ENCODE measurements at regions not wholly inside any gene's neighbourhood (a gene's known extent, or its start where the extent isn't known, plus 50 kb on each side); places are given as distances from the start of the nearest gene placed in this dataset.
"Not testable (repeated sequence)": the region's sequence is repeated elsewhere in the genome, so short reads cannot be mapped to it uniquely, and the experiment has no call there.

DNA sequence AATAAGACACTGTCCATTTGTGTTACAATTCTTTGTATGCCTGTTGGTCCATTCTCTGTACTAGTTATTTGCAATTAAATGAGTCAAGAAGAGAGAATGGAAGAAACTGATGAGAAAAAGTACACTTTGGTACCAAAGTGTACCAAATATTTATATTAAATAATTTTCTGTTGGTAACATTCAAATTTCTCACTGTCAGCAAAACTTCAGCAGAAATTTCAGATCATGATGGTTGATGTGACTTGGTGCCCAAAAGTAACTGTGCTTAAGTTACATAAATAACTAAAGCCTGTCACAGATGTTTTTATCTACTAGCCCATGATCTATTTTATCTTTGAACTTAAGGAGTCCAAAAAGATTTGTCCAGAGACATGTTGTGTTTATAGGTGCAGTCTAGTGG is 274.4 kb upstream of the CXADR start:
- CTCF ChIA-PET, result no interaction called here

DNA sequence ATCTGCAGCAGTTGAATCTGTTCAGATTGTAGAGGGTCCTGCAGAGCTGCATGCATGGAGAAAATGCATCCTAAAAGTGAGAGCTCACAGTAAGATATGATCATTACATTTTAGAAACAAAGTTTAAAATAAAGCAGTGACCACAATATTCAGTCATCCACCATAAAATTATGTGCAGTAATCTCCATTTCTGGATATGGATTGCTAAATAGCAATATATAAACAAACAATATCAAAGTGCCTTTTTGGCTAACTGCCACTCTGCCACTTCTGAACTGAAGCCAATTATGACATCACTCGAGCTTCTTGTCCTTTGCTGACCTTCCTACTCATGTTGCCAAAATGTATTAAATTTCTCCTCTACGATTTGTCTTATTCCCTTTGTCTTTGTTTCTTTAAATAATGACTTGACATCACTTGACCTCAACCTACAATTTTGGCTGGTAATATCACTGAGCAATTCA is 262.0 kb upstream of the CXADR start:
- POLR2A ChIA-PET, result no interaction called here
- CTCF ChIA-PET, result no interaction called here

More for the DNA sequence above, 274.4 kb upstream of the CXADR start:
- POLR2A ChIA-PET, result no interaction called here

DNA sequence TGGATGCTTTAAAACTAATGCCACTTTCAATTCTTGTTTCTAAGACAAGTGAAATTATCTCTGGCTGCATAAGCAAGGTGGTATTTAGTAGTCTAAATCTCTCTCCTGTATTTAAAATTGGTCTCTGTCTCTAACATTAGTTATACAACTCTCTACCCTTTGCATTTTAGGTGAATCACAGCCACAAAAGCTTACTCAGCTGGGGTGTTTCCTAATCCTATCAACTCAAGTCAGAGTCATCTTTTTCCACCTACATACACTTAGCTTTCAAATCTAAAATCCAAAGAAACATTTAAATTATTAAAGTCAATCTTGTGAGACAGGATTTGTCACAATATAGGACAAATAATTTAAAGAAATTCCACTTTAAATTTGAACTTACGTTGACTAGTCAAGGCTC is 255.1 kb upstream of the CXADR start:
- ChIA-PET CTCF (no interaction called here), POLR2A (no interaction called here)

DNA sequence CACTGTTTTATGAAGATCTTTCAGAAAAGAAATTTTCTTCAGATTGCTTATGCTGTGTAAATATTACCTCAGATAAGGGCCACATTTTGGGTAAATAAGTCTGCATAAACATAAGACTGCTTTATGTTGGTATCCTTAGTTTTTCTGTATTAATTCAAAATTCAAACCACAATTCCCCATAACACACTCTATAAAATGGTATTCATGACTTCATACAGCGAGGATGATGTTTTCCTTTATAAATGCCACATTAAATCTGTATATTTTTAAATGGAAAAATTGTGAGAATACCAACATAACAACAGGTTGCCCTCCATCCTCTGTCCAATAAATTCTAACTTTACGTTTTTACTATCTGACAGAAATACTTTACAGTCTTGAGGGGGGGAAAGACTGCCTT is 248.7 kb upstream of the CXADR start:
- ChIA-PET POLR2A (no interaction called here), CTCF (no interaction called here)

DNA sequence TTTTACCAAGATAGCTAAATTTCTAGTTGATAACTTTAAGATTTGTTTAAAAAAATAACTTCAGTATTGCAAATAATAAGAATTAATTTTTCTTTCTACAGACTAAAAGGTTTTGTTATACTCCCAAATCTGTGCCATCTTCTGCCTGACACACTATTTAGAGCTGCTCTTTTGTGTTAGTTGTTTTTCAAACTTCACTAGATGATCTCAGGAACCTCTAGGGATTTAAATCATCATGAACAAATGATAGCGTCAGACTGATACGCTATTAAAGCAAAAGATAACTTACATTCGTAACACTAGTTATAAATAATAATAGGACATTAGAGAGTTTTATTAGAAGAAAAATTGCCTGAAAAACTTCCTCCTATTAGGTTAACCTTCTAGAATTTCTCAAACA is 243.1 kb upstream of the CXADR start:
- CTCF ChIA-PET, result no interaction called here
- POLR2A ChIA-PET, result no interaction called here

DNA sequence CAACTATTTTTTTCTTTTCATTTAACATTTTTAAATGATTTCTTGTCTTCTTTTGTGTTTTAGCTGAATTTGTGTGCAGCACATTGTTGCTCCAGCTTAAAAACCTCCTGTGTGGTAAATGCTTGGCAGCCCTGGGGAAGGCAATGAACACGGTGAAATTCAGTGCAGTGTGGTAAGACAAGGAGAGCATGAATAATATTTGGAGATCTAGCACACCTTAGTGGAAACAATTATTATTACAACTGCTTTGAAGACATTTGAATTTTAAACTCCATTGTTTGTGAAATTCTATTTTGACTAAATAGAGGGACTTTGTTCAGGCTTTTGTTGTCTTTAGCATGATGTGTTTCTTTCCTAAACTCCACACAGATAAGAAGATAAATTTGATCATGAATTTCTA is 242.6 kb upstream of the CXADR start:
- POLR2A ChIA-PET, result no interaction called here

DNA sequence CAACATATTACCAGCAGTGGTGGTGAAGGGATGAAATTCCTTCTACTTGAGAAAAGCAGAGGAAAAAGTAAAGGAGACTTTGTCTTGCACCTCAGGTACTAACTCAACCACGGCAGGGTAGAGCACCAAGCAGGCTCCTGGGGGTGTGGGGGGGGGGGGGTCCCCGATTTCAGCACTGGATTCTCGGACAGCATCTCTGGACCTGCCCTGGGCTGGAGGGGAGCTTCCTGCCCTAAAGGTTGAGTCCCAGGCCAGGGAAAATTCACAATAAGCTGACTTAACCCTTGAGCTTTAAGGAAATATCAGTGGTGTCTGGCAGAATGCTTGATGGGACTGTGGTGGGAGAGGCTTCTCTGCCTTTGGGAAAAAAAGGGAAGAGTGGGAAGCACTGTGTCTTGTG is 233.2 kb upstream of the CXADR start:
- POLR2A ChIA-PET, result no interaction called here
- CTCF ChIA-PET, result no interaction called here

More for the DNA sequence above, 242.6 kb upstream of the CXADR start:
- CTCF ChIA-PET, result no interaction called here

DNA sequence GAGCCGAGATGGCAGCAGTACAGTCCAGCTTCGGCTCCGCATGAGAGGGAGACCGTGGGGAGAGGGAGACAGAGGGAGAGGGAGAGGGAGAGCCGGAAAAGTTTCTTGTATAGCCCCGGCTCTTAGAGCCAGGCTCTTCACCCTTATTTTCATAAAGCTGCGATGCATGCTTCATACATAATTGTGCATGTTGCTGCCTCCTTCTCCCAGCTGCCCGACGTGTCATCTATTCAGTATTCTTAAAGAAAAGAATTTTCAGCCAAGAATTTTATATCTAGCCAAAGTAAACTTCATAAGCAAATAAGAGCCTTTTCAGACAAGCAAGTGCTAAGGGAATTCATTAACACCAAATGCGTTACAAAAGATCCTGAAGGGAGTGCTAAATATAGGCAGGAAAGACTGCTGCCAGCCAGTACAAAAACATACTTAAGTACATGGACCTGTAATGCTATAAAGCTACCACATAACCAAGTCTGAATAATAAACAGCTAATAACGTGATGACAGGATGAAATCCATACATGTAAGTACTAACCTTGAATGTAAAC is 219.8 kb upstream of the CXADR start:
- CTCF ChIA-PET, POLR2A ChIA-PET: not testable (repeated sequence)

DNA sequence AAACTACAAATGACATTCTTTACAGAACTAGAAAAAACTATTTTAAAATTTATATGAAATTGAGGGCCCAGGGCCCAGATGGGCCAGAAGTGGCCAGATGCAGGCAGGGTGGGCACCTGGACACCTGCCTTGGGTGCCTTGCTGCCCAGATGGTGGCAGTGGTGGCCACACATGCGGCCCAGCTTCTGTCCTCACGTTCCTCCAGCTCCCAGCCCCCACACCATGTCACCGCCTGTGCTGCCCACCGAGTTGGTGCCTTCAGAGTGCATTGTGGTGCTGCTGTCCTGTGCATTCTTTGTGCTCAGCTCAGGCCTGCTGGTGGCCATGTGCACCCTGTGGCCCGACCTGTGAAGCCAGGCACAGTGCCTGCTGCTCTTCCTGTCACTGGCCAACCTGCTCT is 216.8 kb upstream of the CXADR start:
- ChIA-PET POLR2A (no interaction called here), CTCF (no interaction called here)

DNA sequence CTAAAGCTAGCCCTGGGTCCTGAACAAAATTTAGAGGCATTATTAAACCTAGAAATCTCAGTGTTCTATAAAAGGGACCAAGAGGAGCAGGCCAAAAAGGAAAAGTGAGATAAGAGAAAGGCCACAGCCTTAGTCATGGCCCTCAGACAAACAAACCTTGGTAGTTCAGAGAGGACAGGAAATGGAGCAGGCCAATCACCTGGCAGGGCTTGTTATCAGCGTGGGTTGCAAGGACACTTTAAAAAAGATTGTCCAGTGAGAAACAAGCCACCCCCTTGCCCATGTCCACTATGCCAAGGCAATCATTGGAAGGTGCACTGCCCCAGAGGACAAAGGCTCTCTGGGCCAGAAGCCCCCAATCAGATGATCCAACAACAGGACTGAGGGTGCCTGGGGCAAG is 213.3 kb upstream of the CXADR start:
- CTCF ChIA-PET, POLR2A ChIA-PET: not testable (repeated sequence)

DNA sequence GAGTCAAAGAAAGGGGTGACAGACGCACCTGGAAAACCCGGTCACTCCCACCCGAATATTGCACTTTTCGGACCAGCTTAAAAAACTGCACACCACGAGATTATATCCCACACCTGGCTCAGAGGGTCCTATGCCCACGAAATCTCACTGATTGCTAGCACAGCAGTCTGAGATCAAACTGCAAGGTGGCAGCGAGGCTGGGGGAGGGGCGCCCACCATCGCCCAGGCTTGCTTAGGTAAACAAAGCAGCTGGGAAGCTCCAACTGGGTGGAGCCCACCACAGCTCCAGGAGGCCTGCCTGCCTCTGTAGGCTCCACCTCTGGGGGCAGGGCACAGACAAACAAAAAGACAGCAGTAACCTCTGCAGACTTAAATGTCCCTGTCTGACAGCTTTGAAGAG is 185.1 kb upstream of the CXADR start:
- CTCF ChIA-PET, POLR2A ChIA-PET: not testable (repeated sequence)

DNA sequence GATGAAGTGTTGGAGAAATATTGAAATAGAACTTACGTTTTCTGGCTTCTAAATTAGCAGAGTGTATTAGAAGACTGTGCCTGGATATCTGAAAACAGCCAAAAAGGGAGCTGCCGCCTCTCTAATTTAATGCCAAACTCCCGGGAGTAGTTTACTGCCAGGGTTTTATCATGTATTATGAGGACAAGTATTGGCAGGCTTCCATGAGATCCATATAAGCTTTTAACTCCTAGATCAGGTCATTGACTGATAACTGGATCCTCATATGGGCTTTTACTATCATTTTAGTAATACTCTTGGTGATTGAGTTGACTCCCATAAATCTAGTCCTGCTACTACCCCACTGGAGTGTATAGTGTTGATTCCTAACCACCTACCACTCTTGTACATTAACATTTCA is 178.4 kb upstream of the CXADR start:
- ChIA-PET CTCF (no interaction called here), POLR2A (no interaction called here)

DNA sequence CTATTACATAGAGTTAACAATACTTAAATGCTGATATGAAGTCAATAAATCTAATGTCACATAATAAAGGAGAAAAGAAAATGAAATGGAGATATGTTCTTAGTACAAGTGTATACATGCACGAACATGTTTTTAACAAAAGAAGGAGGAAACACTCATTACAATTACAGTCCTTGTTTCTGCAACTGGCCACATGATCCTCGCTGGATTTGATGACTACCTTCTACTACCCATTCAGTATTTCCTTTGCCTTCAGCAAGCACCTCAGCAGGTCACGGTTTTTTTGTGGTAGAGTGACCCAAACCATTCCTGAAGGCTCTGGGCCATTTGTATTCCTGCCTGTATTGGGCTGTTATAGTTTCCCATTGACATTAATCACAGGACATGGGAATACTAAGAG is 172.8 kb upstream of the CXADR start:
- ChIA-PET POLR2A (no interaction called here), CTCF (no interaction called here)

DNA sequence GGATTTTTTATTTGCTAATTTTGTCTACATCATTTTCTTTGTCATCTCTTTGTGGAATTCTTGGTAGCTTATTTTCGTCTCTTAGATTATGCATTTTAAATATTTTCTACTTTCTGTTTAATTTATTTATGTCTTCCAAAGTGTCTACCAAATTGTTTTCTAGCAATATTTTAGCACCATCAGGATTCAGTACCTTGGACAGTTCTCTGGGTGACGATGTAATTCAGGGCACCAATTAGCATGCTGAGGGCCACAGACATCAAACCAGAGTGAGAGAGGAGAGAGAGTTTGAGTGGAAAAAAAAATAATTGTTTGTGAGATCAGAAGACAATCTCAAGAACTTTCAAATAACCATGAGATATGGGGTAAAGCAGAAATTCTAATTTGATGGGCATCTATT is 169.8 kb upstream of the CXADR start:
- ChIA-PET POLR2A (no interaction called here), CTCF (no interaction called here)

DNA sequence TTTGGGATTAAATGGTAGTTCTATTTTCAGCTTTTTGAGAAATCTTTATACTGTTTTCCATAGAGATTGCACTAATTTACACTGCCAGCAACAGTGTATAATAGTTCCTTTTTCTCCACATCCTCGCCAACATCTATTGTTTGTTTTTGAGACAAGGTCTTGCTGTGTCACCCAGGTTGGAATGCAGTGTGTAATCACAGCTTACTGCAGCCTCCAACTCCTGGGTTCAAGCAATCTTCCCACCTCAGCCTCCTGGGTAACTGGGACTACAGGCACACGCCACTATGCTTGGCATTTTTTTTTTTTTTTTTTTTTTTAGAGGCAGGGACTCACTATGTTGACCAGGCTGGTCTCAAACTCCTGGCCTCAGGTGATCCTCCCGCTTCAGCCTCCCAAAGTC is 164.5 kb upstream of the CXADR start:
- ChIA-PET CTCF (no interaction called here), POLR2A (no interaction called here)

DNA sequence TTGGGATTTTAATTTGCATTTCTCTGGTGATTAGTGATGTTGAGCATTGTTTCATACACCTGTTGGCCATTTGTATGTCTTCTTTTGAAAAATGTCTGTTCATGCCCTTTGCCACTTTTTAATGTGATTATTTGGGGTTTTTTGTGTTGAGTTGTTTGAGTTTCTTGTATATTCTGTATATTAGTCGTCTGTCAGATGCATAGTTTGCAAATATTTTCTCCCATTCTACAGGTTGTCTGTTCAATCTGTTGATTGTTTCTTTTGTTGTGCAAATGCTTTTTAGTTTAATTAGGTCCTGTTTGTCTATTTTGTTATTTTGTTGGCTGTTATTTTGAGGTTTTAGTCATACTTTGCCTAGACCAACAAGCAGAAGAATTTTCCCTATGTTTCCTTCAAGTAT is 164.0 kb upstream of the CXADR start:
- CTCF ChIA-PET, result no interaction called here
- POLR2A ChIA-PET, result no interaction called here

DNA sequence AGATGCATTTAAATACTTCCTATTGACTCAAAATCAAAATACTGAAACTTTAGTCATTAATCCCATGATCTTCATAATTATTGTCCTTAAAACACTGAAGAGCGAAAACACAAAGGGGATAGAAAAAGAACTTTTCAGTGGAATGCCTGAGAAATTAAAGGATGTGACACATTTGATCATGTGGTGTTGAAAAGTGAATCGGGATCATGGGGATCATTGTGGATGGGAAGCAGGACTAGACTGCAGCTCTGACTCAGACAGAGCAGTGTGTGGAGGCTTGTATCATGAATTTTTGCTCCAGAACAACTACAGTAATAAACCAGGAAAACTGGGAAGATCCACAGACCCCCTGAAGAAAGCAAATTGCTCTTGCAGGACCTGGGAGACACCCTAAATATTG is 161.1 kb upstream of the CXADR start:
- ChIA-PET CTCF (no interaction called here), POLR2A (no interaction called here)

DNA sequence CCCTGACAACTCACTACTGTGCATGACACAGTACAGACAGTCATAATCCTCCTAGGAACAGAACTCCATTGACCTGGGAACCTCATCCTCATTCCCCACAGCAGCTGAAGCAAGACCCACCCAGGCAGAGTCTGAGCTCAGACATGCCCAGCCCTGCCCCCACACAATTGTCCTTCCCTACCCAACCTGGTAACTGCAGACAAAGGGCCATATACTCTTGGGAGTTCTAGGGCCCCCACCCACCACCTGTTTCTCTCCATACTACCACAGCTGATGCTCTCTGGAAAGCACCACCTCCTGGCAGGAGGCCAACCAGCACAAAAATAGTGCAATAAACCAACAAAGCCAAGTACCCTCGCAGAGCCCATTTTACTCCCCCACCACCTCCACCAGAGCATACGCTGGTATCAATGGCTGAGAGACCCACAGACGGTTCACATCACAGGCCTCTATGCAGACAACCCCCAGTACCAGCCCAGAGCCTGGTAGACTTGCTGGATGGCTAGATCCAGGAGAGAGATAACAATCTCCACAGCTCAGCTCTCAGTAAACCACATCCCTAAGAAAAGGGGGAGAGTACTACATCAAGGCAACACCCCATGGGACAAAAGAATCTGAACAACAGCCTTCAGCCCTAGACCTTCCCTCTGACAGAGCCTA is 159.7 kb upstream of the CXADR start:
- ChIA-PET CTCF (no interaction called here), POLR2A (no interaction called here)

DNA sequence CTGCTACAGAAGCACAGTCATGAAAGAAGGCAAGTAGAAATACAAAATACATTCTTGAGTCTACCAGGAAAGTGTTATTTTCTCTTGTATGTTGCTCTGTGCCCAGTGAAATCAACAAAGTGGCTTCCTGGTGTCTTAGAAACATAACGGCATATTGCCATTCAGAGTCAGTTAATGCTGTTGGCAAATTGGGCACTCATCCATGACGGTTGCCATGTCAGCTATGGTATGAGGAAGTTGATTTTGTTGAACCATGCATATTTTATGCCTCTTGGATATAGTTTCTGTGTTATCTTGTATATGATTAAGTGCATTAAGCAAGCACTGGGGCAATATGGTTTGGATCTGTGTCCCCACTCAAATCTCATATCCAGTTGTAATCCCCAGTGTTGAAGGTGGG is 153.1 kb upstream of the CXADR start:
- CTCF ChIA-PET, result no interaction called here
- POLR2A ChIA-PET, result interaction anchor here (0.6 kb wide), 1 partner anchor 239 kb away, joined by 3 read pairs; no protein-coding TSS in a partner anchor

DNA sequence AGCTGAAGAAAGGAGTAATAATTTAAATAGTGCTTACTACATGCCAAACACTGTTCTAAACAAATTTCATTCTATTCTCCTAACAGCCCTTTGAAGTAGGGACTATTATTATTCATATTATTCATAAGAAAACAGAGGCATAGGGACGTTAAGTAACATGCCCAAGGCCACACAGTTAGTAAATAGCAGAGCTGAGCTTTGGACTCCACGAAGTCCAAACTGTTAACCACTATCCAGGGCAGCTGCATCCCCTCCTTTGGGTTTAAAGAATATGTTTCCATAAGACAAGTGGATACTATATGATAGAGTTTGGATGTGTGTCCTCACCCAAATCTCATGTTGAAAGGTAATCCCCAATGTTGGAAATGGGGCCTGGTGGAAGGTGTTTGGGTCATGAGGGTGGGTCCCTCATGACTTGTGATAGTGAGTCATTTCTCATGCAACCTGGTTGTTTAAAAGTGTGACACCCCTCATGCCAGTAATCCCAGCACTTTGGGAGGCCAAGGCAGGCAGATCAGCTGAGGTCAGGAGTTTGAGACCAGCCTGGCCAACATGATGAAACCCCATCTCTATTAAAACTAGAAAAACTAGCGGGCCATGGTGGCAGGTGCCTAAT is 144.0 kb upstream of the CXADR start:
- POLR2A ChIA-PET, result no interaction called here
- CTCF ChIA-PET, result no interaction called here

DNA sequence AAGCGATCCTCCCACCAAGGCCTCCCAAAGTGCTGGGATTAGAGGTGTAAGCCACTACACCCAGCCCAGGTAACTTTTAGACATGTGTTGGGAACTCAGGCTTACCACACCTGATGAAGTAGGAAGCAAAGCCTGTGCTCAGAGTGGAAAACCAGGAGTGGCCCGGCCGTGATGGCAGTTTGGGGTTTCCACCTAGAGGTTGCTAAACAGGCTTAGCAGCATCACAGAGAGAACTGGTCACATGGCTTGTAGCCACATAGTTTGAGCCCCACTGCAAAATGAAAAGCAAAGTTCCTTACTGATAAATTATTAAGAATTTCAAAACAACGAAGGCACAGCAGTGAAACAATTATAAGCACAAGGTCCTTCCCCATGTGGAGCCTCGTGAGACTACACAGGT is 142.6 kb upstream of the CXADR start:
- ChIA-PET POLR2A (no interaction called here), CTCF (no interaction called here)

DNA sequence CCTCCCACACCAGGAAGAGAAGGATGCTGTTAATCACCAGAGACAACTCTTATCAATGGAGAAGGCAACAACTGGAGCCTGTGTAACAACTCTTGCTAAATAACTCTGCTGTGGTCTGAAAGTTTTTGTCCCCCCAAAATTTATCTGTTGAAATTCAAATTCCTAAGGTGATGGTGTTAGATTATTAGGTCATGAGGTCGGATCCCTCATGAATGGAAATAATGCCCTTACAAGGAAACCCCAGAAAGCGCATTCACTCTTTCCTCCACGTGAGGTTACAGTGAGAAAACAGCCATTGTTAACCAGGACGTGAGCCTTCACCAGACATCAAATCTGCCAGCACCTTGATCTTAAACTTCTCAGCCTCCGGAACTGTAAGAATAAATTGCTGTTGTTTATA is 141.9 kb upstream of the CXADR start:
- ChIA-PET POLR2A (no interaction called here), CTCF (no interaction called here)

Measured in activated CD8-positive, alpha-beta memory T cell treated with anti-CD3 and anti-CD28 coated beads for 36 hours (primary cell).